Esophagus squamous epithelium (tissue), 5 donors: ENCODE measurements at regions not wholly inside any gene's neighbourhood (a gene's known extent, or its start where the extent isn't known, plus 50 kb on each side); places are given as distances from the start of the nearest gene placed in this dataset.

Source experiments
- DNase-seq: peaks from one replicate; lab custom pipeline; 2025; lab: John Stamatoyannopoulos, UW
- H3K27ac ChIP-seq, 4 donors: fragments of 200-600 bp; sonication (generic); one replicate each; pipeline ENCODE4 v1.5.1; 2016 to 2019; ENCODE audit warnings: mild to moderate bottlenecking in 1 of 4
- H3K27me3 ChIP-seq, 4 donors: fragments of 200-600 bp; sonication (generic); 1 replicate in 3 of 4; 2 replicates in 1 of 4; pipeline versions ENCODE4 v1.5.1 to v1.6.0; 2017 to 2021; ENCODE audit warnings: antibody characterized with exemption in 1 of 4
- H3K36me3 ChIP-seq, 3 donors: fragments of 200-600 bp; sonication (generic); one replicate each; pipeline ENCODE4 v1.5.1; 2016 to 2019
- H3K4me1 ChIP-seq, 3 donors: fragments of 200-600 bp; sonication (generic); one replicate each; pipeline ENCODE4 v1.5.1; 2017 to 2019
- H3K4me3 ChIP-seq, 4 donors: fragments of 200-600 bp; sonication (generic); 1 replicate in 3 of 4; 2 replicates in 1 of 4; pipeline ENCODE4 v1.5.1; 2016 to 2019; ENCODE audit warnings: mild to moderate bottlenecking in 2 of 4, moderate library complexity in 1 of 4
- H3K9me3 ChIP-seq, 3 donors: fragments of 200-600 bp; sonication (generic); one replicate each; pipeline ENCODE4 v1.5.1; 2016 to 2019
- POLR2A ChIP-seq, 4 donors: fragments of 450-650 bp; IDR thresholded peaks; one replicate each; pipeline ENCODE4 v1.6.1; 2017; ENCODE audit warnings: antibody characterized with exemption in 4 of 4, mild to moderate bottlenecking in 4 of 4, moderate library complexity in 3 of 4
- WGBS, 2 donors: methylation state at CpG; one replicate each; pipeline ENCODE4 v1.1.5; 2018; 5-methylcytosine and 5-hydroxymethylcytosine counted together
- intact Hi-C: fragments of 100-400 bp; cut with DNase I; formaldehyde crosslinking; loops from one replicate; pipeline ENCODE4 v1.15.0; 2022
- TF ChIP-seq, protein P1 (sequence below), 6 experiments: fragments of 450-650 bp in 4 of 6; fragments of 200-600 bp in 2 of 6; sonication (generic) in 2 of 6; IDR thresholded peaks; one replicate each; pipeline ENCODE4 v1.5.1; 2016 to 2019; ENCODE audit warnings: antibody characterized with exemption in 6 of 6, mild to moderate bottlenecking in 4 of 6, moderate library complexity in 4 of 6
- donor health status: DM: yes; HTN: yes; CAD: no.

DNA sequence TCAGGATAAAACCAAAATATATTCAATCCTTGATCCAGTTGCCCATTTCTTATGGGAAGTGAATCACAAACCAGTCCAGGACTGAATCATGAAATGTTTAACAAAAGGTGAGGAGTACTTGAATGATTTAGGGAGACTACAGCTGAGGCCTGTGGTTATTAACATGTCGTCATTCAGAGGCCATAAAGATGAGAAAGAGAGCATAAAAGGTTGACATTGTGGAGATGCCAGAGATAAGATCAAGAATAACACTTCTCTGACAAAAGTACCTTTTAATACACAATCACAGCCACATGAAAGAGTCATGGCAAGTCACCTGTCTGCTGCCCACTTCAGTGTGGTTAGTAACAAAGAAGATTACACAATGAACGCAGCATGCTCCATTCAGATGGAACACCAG is 1195.7 kb upstream of the SORCS1 start:
- intact Hi-C loops: no loop called here
- WGBS, 2 donors: 38 to 55% methylated on average over 2 of the region's 2 CpGs
- no peak for DNase-seq

DNA sequence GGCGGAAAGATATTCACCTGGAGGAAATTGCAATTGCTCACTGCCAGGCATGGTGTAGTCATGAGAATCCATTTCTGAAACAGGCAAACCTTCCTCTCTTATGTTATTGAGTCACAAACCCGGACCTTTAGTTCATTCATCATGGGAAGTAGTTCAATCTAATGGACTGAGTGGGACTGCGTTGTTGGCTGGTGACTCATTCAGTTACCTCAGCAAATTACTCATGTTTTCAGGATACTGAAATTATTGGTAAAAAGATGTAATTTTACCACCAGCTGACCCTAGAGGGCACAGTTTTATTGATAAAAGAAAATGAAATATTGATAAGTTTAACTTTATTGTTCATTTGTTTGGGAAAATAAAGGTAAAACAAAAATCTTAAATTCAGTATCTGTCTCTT is 1194.4 kb upstream of the SORCS1 start:
- WGBS, 2 donors: 20 to 28% methylated on average over 3 of the region's 3 CpGs
- no peaks in the 10 kb centered on the region for H3K9me3 ChIP-seq
- H3K27me3 ChIP-seq: no peaks in the 10 kb centered on the region
- DNase-seq: no peak
- intact Hi-C loops: no loop called here
- no peak overlapping the region for H3K27ac ChIP-seq
- no peak overlapping the region for H3K4me3 ChIP-seq
- H3K4me1 ChIP-seq: no peaks in the 10 kb centered on the region
- TF ChIP-seq POLR2A (IDR thresholded peaks at IDR 0.05): no peak
- TF ChIP-seq, protein P1, sequence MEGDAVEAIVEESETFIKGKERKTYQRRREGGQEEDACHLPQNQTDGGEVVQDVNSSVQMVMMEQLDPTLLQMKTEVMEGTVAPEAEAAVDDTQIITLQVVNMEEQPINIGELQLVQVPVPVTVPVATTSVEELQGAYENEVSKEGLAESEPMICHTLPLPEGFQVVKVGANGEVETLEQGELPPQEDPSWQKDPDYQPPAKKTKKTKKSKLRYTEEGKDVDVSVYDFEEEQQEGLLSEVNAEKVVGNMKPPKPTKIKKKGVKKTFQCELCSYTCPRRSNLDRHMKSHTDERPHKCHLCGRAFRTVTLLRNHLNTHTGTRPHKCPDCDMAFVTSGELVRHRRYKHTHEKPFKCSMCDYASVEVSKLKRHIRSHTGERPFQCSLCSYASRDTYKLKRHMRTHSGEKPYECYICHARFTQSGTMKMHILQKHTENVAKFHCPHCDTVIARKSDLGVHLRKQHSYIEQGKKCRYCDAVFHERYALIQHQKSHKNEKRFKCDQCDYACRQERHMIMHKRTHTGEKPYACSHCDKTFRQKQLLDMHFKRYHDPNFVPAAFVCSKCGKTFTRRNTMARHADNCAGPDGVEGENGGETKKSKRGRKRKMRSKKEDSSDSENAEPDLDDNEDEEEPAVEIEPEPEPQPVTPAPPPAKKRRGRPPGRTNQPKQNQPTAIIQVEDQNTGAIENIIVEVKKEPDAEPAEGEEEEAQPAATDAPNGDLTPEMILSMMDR (IDR thresholded peaks at IDR 0.05): no peak
- H3K36me3 ChIP-seq: no peaks in the 10 kb centered on the region

More for the DNA sequence above, 1195.7 kb upstream of the SORCS1 start:
- no peak for TF ChIP-seq POLR2A (IDR thresholded peaks at IDR 0.05)
- TF ChIP-seq, protein P1 (IDR thresholded peaks at IDR 0.05): no peak
- no peaks in the 10 kb centered on the region for H3K27me3 ChIP-seq
- no peak overlapping the region for H3K27ac ChIP-seq
- H3K9me3 ChIP-seq: no peaks in the 10 kb centered on the region
- no peaks in the 10 kb centered on the region for H3K4me1 ChIP-seq
- no peak overlapping the region for H3K4me3 ChIP-seq
- no peaks in the 10 kb centered on the region for H3K36me3 ChIP-seq

DNA sequence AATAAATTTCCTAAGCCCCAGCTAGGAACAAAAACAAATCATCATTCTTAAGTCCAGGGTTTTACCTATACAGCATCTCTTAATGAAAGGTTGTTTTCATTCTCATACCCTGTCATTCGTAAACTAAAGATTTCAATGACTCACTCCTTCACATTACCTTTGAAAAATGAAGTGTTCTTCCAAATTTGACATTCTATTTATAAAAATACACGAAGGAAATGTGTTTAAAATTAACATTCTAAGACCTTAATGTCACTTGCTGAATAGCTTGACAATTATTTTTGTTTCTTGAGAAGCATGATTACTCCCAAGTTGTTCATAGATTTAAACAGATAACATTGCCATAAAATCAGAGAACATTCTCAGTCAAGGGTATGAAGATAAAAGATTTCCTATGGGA is 1188.3 kb upstream of the SORCS1 start:
- Histone ChIP-seq H3K4me1 (no peaks in the 10 kb centered on the region), H3K9me3 (no peaks in the 10 kb centered on the region), H3K4me3 (no peak overlapping the region), H3K27me3 (no peaks in the 10 kb centered on the region), H3K36me3 (no peaks in the 10 kb centered on the region), H3K27ac (no peak overlapping the region)
- intact Hi-C loops: no loop called here
- 15 to 21% methylated on average over 2 of the region's 2 CpGs for WGBS, 2 donors
- no peak for DNase-seq
- TF ChIP-seq, protein P1 (IDR thresholded peaks at IDR 0.05): no peak

DNA sequence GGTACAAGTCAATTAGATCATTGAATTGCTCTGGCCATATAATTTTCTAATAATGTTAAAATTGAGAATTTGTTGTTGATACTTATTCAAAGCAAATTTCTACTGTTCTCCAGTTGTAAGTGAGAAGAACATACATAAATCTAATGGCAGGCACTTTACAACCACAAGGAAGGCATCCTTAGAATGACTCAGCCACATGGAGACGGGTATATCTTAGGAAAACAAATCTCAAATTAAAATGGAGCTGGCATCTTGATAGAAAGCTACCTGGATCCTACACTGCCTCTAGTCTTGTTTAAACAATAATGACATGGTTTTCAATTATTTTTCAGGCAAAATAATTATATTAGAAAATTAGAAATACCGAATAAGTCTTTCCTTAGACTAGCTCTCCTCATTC is 1183.7 kb upstream of the SORCS1 start:
- H3K27me3 ChIP-seq: no peaks in the 10 kb centered on the region
- TF ChIP-seq POLR2A (IDR thresholded peaks at IDR 0.05): no peak
- TF ChIP-seq, protein P1 (IDR thresholded peaks at IDR 0.05): no peak
- no peak for DNase-seq
- H3K36me3 ChIP-seq: no peaks in the 10 kb centered on the region
- H3K4me3 ChIP-seq: no peak overlapping the region
- intact Hi-C loops: no loop called here
- H3K9me3 ChIP-seq: no peaks in the 10 kb centered on the region
- 52 to 69% methylated on average over 2 of the region's 2 CpGs for WGBS, 2 donors
- H3K4me1 ChIP-seq: no peaks in the 10 kb centered on the region
- H3K27ac ChIP-seq: no peak overlapping the region

DNA sequence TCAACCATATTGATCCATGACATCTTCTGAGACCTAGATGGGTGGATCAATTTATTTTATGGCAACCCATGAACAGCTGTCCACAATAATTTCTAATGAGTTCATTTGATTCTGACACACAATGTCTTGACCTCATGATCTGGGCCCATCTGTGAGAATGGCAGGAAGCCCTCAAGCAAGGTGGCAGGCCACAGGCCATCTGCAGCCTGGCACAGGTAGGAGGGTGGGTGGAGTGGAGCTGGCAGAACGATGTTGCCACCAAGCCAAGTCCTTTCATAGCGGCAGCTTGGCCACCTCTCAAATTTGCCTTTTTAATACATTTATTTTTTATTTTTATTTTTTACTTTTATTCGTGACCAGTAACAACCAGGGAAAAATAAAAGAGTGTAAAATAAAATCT is 1181.6 kb upstream of the SORCS1 start:
- no peak overlapping the region for H3K27ac ChIP-seq
- H3K4me3 ChIP-seq: no peak overlapping the region
- H3K9me3 ChIP-seq: no peaks in the 10 kb centered on the region
- TF ChIP-seq, protein P1 (IDR thresholded peaks at IDR 0.05): no peak
- no peak for TF ChIP-seq POLR2A (IDR thresholded peaks at IDR 0.05)
- WGBS, 2 donors: 55 to 66% methylated on average over 2 to 3 of the region's 3 CpGs
- H3K36me3 ChIP-seq: no peaks in the 10 kb centered on the region
- intact Hi-C loops: no loop called here
- no peaks in the 10 kb centered on the region for H3K27me3 ChIP-seq
- H3K4me1 ChIP-seq: no peaks in the 10 kb centered on the region
- no peak for DNase-seq
